ENCODE measurements at regions not wholly inside any gene's neighbourhood (a gene's known extent, or its start where the extent isn't known, plus 50 kb on each side); places are given as distances from the start of the nearest gene placed in this dataset.
"Not testable (repeated sequence)": the region's sequence is repeated elsewhere in the genome, so short reads cannot be mapped to it uniquely, and the experiment has no call there.

DNA sequence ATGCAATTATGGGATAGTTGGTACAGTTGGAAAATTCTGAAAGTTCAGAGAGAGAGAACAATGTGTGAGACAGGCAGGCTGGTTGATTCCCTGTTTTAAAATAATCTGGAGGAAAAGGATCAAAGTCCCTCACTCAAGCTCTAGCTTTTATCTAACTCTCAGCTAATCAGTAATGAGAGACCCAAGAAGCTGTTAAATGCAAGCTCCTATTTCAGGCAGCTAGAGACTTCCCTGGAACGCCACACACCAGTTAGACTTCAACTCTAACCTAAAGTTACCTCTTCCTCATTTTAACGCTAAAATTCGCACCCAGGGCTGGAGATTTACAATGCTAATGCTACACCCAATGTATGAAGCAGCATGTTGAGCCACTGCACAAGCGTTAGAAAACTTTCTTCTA is 243.1 kb downstream of the EN1 start:
- DNase-seq, result no peak

DNA sequence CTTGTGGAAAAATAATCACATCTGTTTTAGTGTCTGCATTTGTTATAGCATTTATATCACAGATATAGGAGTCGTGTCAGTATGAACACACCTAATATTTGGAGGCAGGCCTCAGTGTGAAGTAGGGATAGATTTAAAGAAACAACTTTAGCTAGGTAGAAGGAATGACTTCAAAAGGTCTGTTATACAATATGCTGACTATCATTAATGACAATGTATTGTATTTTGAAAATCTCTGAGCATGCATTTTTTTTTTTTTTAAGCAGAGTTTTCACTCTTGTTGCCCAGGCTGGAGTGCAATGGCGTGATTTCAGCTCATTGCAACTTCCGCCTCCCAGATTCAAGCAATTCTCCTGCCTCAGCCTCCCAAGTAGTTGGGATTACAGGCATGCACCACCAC is 248.3 kb downstream of the EN1 start:
- no peak for DNase-seq

DNA sequence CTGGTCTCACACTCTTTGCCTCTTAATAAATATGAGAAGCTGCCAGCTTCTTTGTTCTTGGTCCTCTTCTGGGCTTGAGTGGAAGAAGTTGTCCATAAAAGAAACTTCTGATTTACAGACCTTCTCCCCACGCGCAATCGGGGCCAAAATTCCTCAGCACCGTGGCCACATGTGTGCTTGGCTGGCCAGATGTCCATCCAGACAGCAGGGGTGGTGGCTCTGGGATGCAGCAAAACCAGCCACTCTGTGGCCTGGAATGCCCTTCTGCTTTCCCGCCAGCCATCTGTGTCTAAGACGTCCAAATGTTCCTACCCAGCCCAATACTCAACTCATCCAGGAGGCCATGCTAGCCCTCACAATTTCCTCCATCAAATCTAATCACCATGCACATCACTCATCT is 250.8 kb downstream of the EN1 start:
- DNase-seq, result no peak

DNA sequence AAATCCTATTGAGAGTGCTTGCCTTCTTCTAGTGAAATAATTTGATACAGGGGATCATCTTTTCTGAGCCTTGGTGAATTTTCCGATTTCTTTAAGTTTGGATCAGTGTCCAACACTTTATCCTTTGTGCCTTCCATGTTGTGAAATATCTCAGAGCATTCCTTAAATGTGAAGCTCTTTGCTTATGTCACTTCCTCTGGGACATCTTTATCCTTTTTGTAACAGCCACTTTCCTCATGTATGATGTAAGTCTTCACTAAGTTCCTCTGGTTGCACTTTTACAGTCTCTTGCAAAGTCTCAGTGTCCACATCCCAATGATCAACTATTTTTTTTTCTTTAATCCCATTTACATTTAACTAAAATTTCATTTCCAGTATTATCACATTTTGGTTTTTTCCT is 254.2 kb downstream of the EN1 start:
- no peak for DNase-seq

DNA sequence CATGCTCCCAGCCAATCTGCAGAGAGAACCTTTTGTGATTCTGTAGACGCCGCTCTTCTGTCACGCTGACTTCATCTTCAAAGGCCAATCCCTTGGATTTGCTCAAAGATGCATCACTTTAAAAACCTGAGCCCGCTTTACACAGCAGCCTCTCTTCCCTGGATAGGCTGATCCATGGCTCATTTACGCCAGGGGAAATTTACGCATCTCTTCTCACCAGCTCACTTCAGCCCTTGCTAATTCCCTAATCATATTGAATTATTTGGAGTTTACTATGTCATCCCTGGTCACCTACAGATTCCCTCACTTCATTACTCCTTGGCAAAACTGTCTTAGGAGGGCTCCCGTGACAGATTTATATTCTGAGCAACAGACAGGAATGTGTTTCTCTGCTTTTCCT is 256.2 kb downstream of the EN1 start:
- DNase-seq, result no peak

DNA sequence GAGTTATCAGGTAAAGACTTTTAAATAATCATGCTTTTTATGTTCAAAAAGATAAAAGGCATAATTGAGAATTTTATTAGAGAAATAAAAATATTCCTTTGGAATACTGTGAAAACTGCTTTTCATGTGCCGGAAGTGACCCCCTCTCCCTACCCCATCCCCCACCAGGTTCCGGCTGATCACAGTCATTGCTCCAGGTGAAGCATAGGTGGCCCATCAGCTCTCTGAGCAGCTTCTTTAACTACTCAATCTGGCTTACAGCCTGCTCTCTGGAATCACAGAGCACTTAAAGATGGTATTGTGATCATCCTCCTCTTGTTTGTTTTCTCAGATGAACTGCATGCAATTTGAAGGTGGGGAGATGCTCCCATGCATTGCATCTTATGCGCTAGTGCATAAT is 257.7 kb downstream of the EN1 start:
- no peak for DNase-seq

DNA sequence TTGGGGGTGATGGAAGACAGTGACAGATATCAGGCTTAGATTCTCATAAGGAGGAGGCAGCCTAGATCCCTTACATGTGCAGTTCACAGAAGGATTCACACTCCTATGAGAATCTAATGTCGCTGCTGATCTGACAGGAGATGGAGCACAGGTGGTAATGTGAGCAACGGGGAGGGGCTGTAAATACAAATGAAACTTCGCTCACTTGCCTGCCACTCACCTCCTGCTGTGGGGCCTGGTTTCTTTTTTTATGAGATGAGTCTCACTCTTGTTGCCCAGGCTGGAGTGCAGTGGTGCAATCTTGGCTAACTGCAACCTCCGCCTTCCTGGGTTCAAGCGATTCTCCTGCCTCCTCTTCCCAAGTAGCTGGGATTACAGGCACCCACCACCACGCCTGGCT is 258.6 kb downstream of the EN1 start:
- no peak for DNase-seq

DNA sequence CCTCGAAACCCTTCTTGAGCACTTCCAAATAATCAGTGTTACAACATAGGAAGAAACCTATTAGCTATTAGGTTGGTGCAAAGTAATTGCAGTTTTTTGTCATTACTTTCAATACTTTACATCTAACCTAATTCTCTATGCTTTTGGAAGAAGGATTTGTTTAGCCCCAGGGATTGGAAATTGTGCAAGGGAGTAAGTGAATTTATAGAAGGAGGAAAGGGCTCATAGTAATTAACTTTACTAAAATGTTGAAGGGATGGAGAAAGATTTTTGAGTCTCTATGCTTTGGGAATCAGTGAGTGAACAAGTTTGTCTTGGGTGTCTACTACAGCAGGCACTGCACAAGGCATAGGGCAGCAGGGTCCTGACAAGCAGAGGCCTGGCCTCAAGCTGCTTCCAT is 261.1 kb downstream of the EN1 start:
- no peak for DNase-seq

DNA sequence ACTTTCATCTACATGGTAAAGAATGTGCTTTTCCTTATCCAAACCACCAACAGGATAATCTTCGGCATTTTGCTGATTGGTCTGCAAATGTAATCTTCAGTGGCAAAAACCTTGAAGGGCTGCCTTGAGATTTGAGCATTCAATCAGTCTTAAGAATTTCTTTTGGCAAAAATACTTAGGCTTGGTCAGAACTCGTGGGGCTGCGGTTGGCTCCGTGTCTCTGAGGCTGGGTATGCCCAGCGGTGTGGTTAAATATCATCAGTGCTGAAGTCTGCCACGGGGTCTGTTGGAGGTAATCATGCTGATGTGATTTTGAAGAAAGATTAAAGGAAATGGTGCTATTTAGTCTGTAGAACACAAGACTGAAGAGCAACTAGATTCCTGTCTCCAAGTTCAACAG is 262.6 kb downstream of the EN1 start:
- no peak for DNase-seq

DNA sequence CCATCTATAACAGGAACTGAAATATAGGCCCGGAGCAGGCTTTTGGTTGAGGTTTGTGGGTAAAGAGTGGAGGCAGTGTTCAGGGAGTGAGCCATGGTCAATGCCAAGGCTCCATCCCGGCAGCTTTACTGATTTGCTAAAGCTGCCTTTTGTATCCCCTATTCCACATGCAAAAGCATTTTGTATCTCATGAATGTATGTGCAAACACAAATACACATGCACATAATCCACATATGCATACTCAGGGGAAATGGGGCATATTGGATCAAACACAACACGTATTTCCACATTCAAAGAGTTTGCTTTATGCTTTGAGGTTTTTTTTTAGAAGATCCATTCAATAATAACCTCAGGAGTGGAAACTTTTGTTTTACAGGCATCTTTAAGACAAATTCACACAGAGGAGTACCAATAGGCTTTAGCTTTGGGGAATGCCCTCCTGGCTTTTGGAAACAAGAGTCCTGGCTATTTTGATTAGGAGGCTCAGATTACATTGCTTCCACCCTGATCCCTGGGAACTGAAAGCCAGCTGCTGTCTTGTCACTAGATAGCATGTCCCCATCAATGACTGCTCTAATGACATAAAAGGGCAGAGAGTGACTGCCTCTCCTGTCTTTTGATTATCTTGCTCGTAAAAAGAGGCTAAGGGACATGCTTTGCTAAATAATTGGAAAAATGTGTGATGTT is 263.2 kb downstream of the EN1 start:
- DNase-seq, result no peak

DNA sequence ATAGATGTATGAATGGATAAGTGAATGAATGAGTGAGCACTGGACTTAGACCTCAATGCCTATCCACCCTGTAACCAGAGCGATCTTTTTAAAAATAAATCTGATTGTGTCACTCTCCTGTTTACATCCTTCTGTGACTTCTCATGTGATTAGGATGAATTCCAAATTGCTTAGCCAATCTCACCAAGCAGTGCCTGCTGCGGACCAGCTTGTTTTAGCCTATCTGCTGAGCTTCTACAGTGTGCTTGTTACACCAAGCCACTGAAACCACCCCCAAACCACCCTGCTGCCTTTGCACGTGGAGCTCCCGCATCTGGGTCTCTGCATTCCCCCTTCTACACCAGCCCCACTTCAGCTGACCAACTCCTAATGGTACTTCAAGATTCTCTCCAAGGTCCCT is 265.4 kb downstream of the EN1 start:
- no peak for DNase-seq

DNA sequence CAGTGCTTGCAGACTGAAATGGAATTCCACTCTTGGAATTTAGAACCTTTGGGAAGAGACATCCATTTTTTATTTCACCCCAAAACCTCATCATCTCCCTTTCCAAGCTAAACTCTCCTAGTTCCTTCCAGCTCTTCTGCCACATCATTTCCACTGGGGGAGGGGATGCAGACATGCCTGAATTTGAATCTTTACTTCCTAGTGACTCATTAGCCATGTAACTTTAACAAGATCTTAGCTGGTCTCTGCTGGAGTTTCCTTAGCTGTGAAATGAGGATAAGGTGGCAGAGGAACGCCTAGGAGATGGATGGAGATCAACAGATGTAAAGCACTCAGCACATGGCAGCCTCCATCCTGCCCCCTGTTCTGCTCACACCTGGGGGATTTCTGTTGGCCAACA is 266.8 kb downstream of the EN1 start:
- no peak for DNase-seq

DNA sequence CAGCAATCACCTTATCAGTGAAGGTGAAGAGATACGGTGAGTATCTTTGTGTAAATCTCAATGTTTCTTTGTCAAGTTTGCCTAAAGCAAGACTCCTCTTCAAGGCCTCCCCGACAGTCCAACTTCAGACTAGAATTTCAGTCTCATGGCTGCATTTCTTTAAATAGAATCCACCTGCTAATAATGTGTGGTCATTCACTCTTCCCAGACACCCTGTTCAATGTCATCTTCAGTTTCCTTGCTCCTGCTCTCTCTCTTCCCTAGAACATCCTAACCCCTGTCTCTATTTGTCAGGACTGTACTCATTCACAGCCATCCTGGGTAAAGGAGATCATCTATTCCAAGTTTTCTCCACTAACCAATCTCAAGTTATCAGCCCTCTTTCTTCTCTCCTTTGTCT is 267.3 kb downstream of the EN1 start:
- no peak for DNase-seq

DNA sequence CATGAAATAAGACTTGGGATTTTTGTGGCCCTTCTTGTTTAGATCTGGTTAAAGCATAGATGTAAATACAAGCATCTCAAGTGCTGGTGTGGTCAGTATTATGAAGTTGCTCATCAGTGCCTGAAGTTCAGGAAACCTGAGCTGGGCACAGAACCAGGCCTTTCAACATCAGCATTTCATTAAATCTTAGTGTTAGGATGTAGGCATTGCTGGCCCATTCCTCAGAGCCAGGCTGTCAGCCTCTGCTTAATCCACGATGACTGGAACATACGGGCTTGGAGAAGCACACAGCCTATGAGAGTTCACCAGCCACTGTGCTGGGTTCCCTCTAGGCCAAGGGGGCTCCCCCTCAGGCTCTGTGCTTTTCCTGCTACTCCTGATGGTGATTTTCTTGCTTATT is 270.2 kb downstream of the EN1 start:
- no peak for DNase-seq

DNA sequence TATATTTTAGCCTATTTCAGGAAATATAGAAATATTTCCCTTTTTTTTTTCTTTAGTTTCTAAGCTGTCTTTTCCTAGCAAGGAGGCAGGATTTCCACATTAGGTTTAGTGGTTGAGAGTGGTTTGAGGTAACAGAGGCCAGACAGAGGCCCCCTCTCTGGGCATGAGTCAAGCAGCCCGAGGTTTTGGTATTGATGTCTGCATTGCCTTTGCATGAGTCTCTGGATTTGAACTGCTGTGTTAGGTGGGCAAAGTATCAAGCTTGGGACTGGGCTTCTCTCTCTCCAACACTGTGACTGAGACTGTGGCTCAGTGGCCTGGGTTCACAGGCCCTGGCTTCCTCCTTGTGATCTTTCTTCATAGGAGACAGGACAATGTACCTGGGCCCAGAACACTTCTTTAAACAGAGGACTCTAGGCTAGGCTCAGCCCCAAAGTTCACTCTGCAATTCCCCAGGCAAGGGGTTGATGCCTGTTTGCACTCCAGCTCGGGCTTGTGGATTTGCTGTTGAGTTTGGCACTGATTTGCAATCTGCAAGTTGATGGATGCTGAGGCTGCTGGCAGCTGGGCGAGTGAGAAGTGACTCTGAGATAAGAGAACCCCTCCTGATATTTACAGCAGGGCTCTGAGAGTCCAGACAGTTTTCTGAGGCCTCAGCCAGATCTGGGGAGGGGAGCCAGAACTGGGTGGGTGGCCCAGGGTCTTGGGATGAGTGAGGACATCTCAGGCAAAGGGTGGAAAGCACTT is 271.2 kb downstream of the EN1 start:
- DNase-seq, result no peak

DNA sequence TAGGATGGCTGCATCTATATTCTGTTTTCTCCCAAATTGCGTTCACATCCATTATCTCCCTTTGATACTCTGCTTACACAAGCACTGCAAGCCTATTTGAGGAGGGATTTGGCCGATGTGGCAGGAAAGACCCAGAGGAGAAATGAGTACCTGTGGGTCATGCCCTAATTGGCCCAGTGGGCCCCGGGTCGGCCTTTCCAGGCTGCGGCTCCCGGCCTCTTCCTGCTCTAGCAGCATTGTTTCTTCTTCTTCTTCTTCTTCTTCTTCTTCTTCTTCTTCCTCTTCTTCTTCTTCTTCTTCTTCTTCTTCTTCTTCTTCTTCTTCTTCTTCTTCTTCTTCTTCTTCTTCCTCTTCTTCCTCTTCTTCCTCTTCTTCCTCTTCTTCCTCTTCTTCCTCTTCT is 275.1 kb downstream of the EN1 start:
- not testable (repeated sequence) for DNase-seq

DNA sequence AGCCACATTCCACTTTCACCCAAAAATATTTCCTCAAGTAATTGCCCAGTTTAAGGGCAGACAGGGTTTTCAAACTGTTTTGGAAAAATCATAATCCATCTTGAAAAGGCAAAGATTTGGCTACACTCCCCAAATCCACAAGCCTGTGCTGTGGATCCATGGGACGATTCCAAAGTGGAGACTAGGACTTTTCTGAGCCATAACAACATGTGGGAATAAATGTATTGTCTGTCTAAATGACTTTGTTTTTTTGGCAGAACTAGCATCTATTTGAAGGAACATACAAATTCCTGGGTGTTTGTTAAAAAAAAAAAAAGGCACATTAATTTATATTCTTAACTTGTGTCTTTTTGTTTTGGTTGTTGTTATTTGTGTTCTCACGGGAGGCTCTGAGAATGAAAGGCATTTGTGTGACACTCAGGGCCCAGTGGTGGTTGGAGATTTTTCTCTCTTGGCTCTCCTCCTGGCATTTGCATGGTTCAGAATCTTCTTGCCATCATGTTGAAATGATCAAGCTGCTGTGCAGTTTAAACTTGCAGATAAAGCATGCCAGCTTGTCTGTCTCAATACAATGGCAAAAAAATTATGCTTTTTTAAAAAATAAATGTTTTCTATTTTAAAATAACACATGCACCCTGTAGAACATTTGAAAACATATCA is 277.4 kb downstream of the EN1 start:
- no peak for DNase-seq

DNA sequence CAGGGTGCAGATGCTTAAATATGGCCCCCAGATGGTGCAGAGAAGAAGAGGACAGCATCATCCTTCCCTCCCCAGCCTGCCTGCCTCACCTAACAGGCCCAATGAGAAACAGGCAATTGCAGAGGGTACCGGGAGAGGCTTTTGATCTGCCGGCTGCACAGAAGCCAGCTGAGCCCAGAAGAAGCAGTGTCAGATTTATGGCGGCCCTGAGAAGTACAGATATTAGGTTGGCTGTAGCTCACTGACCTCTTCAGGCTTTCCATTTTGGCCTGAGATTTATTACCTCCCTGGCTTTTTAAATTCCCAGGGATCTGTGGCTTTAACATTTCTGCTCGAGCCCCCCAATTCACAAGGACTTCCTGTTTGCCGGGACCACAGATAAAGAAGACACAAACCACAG is 278.7 kb downstream of the EN1 start:
- DNase-seq, result no peak

DNA sequence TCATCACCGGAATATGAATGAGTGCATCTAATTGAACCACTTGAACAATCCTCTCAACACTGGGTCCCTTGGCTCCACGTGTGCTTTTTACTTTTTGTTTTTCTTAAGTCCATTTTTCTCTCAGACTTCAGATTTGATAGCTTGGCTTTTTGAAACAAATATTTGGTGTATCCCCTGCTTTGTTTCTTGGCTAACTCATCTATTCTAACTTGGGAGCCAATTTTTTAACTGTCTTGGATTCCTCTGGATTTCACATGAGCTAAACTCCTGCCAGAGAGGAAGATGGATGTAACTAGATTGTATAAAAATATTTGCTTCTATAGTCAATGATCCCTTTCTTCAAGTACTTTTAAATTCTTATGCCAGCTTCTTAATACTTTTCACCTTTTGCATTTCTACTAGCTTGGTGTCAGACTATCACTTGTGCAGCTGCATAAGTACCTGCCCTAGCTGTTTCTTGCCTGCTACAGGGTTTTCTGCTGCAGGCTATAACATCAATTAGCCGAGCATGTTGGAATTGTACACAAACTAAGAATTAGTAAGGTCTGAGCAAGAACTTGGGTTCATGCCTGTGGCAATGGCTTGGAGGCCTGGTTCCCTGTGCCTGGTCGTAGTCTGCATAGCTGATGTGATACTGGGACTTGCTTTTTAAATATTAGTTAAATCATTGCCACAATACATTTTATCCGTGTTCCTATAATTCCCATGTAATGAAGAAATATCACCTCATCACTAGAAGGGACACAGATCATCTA is 281.5 kb downstream of the EN1 start:
- no peak for DNase-seq

DNA sequence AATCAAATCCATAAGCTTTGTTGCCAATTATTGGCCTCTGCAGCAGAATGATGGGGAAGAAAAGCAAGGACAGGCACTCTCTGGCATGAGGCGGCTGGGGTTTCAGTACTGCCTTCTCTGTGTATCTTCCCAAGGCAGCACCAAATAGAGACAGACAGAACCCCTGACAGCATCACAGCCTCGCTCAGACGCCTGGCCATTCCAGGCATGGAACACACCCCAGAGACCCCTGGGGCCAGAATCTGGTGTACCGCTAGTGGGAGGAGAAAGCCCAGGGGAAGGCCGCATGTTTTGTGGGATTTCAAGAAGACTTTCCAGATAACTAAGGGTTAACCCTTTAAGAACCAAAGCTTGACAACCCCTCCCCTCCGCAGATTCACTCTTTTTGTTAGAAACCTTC is 282.1 kb downstream of the EN1 start:
- DNase-seq, result no peak

DNA sequence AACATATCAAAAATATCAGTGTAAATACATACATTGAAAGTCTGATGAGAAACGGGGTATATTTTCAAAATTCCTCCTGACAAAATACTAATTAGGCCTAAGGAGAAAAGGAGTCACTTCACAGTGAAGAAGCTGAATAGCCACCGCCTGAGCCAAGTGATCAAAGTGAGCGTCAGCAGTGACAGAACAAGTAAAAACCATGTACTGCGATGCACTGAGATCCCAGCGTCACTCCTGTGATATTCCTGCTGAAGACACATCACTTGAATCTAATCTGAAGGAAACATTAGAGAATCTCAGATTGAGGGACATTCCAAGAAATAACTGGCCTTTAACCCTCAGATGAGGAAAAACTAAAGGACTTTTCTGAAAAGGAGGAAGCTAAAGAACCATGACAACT is 285.3 kb downstream of the EN1 start:
- no peak for DNase-seq

DNA sequence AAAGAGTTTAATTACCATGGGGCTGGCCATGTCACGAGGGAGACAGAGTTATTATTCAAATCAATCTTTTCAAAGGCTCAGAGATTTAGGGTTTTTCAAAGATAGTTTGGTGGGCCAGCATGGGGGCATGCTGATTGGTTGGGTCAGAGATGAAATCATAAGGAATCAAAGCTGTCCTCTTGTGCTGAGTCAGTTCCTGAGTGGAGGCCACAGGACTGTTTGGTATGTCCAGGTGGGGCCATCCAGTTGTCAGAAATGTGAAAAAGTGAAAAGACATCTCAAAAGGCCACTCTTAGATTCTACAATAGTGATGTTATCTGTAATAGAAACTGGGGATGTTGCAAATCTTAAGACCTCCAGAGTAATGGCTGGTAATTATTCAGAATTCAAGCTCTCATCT is 288.6 kb downstream of the EN1 start:
- no peak for DNase-seq

DNA sequence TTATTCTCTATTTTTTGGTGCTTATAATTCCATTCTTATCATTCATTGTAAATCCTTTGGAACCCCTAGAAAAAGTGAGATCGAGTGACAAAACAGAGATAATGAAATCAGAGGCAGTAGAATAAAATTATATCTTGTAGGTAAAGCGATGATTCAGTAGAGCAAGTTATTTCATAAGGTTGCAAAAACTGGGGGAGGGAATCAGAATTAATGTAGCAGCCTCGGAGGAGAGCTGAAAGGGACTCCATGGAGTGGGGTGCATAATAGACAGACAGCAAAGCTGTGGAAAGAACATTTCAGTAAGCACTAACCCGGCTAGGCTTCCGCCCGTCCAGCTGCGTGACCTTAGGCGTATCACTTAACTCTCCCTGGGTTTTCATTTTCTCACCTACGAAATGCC is 289.7 kb downstream of the EN1 start:
- DNase-seq, result no peak

DNA sequence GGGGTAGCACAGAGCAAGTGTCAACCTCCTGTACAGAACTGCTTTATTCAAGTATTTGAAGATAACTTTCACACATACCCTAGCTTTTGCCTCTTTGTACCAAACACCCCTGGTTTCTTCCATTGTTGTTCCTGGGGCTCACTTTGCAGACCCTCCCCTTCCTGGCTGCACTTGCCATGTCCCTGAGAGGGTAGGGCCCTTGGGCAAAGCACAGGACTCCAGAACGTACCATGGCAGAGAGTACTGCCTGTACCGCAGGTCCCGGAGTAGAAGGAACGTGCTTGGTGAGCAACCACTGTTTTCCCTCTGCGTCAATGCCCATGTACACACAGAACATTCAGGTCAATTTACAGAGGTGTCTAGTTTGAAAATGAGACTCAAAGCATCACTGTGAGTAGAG is 290.4 kb downstream of the EN1 start:
- DNase-seq, result no peak

Data from activated CD8-positive, alpha-beta memory T cell treated with anti-CD3 and anti-CD28 coated beads for 24 hours (primary cell).